ENCODE measurements at regions not wholly inside any gene's neighbourhood (a gene's known extent, or its start where the extent isn't known, plus 50 kb on each side); places are given as distances from the start of the nearest gene placed in this dataset.

DNA sequence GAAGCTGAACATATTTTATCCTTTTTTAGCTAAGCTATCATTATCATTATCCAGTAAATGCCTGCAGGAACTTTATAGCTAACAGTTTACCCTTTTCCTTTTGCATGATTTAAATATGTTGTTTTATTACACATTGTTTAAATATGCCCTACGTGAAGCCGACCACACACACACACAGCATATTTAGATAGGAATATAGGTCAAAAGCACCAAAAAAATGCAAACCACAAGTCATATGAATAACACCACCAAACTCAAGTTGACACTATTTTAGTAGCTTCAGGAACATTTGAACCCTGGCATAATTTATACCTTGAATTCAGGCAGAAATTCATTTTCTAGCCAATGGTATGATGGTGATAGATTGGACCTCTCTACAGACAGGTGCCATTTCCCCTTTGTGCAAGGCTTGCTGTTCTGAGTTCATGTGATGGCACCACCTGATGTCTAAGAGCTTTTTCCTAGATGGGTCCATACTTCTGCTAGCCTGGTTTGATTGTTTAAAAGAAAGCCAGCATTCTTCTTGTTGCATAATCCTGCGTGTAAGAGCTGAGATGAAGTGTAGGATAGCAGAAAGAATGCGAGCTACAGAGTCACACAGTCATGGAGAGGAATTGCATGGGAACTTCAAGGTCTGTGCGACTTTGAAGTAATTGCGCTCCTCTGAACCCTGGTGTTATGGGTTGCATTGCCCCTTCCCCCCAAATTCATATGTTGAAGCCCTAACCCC, 454.8 kb upstream of the SOX5 start:
- DNase-seq = no peak

DNA sequence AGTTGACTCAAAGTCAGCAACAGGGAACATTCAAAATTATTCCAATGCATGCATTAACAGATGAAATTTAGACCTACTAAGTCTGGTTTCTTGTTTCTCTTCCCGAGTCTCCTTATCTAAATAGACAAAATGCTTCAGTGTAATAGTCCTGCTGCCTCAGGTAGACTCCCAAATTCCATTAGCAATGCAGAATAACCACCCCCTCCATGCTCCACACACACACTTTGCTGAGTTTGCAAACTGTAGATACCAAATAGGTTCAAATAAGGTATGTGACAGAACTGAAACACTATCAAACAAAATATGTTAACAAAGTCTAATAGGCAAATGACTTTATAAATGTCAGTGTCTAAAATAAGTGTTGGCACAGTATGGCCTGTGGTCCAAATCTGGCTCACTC, 451.1 kb upstream of the SOX5 start:
- DNase-seq = no peak

DNA sequence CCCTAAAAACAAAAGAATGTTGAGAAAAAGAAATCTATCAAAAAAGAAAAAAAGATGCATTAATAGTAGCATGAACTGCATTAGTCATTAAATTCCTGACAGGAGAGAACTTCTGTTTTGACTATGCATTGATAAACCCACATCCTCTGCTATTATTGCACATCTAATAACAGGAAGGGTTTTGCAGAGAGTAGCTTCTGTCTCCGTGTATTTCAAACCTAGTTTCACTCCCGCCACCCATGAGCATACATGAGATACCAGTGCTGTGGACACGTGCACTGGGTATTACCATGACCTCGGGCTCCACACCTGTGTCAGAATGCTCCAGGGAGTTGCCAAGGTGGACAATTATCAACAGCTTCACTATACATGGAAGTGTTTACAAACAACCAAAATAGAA, 449.1 kb upstream of the SOX5 start:
- no peak for DNase-seq

DNA sequence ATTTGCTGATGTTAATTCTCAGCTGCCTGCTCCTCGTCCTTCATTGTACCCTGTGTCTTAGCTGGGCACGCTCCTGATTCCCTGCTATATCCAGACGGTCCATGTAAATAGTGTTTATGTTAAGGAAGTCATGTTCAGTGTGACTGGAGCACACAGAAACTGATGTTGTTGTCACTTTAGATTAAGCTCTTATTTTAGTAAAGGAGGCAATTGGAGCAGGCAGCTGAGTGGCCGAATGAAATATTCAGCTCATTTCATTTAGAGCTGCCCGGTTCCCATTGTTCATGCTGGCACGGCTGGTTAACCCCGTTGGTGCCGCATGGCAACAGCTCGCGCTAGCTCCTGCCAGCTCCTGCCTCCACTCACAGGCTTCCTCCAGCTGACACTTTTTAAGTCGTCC, 446.8 kb upstream of the SOX5 start:
- DNase-seq = no peak

DNA sequence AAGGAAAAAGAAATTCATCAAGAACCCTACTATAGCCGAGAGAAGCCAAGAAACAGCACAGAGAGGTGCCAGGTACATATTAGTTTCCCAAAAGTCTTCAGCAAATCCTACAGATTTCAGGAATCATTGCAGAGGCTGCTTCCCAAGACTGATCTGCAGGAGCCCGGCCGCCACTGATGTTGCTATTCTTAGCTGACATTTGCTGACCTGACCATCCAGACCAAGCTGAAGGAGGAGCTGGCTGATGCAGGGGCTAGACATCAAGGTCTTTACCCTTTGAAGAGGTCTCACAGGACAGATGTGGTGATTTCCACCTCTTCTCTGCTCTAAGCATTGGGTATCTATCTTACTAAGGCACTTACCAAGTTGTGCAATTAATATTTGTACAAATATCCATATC, 444.8 kb upstream of the SOX5 start:
- no peak for DNase-seq

DNA sequence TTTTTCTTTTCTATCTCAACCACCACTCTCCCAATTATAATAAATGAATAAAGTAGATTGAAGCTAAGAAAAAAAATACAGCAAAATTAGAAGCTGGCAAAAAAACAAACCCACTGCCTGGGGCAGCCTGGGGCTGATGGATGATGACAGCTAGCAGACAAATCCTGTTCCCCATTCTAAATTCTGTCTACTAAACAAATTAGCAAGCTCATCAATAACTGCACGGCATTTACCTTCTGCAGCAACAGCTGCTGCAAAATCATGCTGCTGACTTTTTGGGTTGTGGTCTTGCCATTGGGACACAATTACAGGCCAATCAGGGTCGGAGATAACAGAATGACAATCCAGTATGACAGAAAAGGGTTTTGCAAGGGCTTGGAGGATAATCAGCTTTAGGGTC, 443.6 kb upstream of the SOX5 start:
- DNase-seq = no peak

DNA sequence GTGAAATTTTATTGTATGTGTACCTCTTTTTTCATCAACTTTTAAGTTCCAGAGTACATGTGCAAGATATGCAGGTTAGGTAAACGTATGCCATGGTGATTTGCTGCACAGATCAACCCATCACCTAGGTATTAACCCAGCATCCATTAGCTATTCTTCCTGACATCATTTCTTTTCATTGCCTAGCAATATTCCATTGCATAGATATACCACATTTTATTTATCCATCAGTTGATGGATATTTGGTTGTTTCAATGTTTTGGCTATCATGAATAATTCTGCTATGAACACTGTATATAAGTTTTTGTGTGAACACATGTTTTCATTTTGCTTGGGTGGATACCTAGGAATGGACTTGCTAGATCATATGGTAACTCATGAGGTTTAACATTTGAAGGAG, 439.9 kb upstream of the SOX5 start:
- no peak for DNase-seq

DNA sequence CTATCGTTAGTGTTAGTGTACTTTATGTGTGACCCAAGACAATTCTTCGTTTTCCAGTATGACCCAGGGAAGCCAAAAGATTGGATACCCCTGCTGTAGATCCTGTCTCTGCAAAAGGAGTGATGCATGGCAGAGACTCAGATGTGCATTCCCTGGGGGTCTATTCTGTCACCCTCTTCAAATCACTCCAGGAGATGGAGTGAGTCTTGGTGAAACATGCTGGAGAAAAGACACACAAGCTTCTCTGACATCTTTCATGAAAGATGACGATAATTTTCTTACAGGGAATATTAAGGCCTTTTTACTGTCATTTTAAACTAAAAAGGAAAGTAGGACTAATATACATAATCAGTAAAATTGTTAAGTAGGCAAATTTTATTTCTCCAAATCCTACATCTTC, 437.9 kb upstream of the SOX5 start:
- no peak for DNase-seq

DNA sequence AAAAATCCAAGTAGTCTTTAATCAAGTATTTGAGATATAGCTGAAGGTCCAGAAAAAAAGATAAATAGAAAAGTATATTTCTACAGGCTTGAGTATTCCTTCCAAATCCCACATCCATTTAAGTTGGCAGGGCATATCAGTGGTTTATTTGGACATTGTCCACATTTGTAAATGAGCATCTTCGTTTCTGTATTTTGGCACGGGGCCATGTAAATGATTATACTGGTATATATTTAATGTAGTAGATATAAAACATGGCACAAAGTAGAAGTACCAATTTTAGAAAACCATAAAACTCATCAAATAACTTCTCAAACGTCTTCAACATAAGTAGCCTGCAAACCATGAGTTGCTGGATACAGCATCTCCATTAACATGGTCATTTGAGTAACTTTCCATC, 437.4 kb upstream of the SOX5 start:
- no peak for DNase-seq

DNA sequence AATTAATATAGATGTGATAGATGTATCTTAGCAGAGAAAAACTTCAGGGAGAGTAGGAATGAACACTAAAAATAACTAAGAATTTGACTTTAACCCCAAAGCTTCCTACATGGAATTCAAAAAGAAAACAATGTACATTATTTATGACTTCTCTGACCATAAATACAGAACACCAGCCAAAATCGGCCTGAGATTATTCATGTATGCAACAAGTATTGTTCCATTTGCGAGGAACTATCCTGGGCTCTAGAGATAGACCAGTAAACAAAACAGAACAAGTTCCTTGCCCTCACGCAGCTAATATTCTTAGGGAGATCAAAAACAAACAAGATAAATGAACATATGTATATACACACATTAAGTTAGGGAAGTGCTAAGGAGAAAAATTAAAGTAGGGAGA, 432.3 kb upstream of the SOX5 start:
- no peak for DNase-seq

DNA sequence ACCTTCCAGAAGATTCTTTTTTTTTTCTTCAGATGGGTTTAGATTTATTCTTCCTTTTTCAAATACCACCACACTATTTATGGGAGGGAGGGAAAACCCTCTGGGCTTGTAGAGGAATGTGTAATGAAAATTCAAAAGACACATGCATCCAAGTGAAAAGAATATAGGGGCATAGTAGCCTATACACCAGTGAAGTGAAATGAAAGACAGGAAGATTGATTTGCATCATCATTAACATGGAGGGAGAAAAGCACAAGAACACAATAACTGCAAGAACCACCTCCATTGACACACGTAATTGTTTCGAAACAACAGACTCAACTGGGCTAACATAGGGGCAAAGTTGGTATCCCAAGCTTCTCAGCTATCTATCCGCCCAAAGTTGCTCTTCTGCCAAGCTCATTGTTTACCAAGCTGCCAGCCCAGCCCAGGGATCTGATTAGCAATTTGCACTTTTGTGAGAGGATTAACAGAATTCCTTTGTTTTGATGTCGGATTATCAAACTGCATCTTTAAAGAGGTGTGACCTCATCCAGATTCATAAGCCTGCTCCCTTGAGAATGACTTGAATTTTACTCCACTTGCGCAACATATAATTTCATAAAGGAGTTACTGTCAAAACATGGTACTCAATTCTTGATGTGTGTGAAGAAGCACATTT, 430.5 kb upstream of the SOX5 start:
- DNase-seq = no peak

DNA sequence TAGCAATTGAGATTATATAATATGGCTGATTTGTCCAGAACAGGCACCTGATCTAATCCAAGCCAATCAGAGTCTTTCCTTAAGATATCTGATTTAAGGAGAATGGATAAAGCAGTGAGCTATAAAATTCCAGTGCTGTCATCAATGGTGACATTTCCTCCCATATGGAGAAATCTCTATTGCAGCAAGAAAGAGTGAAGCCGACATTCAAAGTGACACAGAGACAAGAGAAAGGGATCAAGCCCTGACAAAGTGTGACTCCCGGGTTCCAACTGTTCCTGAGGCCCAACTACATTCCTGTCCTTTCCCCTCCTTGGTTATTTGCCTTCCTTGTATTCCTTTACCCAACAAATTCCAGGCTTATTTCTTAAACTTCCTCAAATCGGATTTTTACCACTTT, 430.0 kb upstream of the SOX5 start:
- DNase-seq = no peak

DNA sequence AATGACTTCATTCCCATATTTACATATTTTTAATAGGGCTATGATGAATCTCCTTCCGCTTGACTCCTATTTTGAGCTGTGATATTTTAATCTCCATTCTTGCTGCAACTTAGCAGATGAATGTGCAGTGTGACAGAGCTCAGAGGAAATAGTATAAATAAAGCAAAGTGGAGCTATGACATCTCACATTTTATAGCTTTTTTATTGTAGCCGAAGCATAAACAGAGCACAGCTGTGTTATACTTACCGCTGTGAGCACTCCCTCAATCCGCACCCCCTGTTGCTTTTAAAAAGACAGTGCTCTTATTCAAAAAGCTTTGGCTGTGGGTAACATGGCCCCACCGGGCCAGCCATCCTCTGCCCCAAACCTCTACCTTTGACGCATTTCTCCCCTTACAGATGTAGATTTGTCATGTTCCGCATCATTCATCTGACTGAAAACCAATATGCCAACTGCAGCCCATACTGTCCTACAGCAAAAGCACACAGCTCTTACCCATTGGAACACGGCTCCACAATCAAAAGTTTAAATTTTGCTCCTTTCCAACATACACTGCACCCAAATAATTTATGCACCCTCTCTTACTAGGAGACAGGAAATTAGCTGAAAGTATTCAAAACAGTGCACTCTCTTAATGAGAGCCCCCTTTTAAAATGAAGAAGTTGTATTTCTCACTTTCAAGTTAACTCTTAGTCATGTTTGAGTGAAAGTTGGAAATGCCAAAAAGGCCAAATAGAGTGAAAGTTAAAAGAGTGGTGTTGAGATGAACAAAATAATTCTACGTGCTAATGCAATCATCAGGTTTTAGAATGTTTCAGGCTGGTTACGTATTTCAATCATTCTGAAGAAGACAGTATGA, 429.3 kb upstream of the SOX5 start:
- DNase-seq = peak; percentile 19

DNA sequence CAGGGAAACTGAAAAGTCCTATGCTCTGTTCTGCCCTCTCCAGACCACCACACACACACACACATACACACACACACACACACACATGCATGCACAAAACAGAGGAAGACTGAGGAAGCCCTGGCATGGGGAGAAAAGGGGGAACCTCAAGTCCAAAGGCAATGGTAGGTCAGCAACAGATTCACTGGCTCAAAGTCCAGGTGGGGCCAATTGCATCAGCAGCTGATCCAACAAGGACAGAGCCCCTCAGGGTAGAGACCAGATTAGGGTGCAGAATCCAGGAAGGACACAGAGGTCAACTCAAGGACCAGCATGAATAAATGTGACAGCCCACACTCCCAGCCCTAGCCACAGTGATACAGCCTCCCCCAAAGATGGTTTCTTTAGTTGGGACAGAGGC, 425.0 kb upstream of the SOX5 start:
- no peak for DNase-seq

DNA sequence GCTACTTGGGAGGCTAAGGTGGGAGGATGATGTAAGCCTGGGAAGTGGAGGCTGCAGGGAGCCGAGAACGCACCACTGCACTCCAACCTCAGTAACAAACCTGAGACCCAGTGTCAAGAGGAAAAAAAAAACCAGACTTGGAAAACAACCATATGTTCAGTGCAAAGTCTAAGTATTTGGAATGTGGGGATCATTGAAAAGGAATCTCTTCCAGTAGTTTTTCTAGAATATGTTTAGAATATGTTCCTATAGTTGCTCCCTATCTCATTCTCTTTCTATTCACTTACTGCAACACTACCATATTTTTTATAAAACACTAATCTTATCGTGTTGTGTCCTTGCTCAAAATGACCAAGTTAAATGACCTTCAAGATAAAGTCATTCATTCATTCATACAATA, 423.5 kb upstream of the SOX5 start:
- no peak for DNase-seq

DNA sequence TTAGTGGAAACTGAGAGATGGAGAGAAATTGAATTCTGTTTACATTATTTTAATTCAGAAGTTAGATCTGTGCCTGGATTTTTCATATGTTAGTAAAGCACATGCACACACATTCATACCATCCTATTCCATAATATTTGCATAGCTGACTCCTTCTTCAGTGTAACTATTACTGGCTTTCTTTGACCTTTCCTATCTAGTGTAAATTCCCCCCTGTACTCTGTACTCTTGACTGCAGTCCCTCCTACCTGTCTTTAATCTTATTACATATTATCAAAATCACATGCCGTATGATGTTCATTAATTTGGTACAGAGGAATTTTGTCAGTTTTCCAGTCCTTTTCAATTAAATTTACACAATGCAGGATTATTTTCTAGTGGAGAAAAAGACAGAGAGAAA, 417.0 kb upstream of the SOX5 start:
- DNase-seq = no peak

DNA sequence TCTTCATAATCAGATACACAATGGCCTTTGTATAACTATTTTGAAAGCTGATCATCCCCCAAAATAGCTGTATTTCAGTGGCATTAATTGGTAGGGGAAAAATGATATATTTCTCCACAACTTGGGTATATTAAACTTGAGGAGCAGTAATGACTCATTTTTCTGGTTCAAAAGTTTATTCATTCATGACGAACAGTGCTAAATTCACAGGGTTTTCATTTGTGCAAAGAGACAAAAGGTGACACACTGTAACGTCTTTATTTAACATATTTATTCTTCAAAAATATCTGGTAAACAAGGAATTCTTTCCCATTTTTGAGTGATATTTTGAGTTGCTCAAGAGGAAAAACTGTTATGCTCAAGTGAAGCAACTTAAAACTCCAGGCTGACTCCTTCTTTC, 415.5 kb upstream of the SOX5 start:
- DNase-seq = no peak

DNA sequence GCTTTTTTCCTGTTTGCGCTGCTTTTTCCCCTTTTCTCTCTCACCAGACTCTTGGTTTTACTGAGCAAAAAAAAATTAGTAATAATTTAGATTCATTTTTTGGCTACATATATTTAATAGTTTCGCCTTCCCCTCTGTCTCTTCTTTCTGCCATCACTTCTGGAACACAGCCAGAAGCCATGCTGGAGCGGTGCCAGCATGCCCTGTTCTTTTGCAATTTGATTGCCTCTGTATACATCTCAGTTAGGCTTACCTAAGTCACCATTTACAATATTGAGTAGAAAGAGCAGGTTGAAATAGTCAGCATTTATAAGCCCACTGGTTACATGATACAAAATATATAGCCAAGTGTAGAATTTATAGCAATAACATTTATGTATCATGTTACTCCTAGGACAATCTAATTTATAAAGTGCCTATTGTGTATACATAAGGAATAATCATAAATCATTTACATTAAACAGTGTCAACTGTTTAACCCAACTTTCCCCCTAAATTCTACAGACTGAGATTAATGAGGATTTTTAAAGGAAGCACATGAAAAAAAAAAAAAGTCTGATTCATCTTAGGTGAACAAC, 413.8 kb upstream of the SOX5 start:
- DNase-seq = peak; percentile 63

DNA sequence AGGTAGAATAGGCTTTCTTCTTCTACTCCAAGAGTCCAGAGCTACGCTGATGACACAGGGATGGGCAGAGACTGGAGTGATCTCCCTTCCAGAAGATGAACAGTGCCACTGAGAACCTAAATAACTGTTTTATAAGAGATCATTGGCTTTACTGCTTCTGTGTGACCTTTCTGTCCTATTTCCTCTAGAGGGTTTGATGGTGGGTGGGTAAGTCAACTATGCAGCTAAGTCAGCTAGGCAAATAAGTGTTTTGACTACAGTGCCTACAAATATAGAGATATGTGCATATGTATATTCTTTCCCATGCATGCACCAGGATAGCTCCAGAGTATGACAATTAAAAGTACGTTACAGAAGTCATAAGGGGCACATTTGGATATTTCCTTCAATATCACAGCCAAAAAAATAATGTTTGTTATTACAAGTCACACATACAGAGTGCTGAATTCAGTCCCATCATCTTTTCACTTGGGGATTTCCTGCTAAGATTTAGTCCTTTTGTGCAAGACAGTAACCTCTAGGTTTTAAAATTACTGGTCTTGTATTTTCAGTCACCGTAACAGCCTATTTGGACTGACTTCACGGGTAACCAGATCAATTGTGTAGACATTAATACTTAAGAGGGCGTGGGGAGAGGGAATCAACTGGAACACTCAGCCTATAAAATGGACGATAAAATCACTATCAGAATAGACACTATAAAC, 412.6 kb upstream of the SOX5 start:
- peak; percentile 22 for DNase-seq

DNA sequence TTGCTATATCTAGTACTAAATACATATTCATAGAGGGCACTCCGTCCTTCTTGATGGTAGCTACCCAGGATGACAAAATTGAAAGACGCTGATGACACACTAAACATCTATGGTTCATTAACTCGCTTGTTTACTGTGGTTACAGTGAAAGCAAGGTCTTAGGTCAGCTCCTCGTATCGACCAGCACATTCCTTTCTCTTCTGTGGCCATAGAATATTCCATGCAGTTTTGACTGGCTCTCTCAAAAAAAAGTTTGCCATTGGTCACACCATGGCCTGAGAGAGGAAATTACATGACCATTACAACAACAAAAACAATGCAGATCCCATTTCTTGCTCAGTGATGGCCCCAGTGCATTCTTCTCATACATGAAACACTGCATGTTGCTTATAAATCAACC, 411.4 kb upstream of the SOX5 start:
- no peak for DNase-seq

DNA sequence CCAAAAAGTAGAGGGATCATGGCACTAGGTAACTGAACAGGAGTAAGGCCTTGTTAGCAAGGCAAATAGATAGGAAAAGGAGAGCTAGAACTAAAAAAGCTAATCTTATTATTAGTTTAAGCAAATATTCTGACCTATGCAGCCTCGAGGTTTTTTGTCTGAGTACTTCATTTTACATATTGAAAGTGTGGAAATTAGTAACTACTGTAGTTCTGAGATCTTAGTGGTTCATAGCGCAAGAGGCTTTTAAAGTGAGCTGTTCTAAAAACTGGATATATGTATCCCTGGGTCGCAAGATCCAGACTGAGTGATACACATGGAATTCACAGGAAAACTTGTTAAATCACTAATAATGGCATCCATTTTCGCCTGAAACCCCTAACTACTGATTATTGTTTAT, 411.0 kb upstream of the SOX5 start:
- DNase-seq = no peak

DNA sequence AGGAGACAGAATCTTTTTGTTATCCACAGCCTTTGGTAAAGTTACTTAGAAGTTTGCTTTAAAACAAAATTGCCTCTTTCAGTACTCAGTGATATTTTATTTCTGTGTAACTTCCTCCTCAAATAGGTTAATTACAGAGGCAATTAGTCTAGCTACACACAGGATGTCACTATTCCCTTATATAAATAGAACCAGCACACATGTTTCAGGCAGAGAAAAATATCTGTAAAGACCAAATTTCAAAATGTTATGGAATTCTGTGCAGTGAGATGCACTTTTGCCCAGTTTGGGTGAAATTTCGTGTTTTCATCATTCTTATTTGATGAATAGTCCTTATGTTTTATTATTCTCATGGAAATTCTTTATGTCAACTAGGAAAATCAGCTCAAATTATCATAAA, 410.6 kb upstream of the SOX5 start:
- DNase-seq = no peak

DNA sequence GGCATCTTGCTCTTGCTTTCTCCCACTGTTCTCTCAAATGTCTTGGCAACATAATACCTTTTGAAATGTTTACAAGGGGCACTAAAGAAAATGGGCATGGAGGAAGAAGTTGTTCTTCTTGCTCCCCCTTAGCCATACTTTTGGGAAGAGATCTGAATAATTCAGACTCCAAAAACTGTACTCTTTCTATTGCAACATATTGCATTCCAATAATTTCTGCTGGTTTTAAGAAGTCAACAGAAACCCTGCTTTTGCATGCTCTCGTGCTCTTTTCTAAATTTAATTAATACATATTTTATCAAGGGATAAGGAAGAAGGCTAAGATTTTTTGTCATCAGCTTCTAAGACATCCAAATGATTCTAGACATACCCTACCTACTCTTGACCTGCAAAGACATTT, 409.9 kb upstream of the SOX5 start:
- DNase-seq = no peak
